ENCODE measurements at regions not wholly inside any gene's neighbourhood (a gene's known extent, or its start where the extent isn't known, plus 50 kb on each side); places are given as distances from the start of the nearest gene placed in this dataset.

DNA sequence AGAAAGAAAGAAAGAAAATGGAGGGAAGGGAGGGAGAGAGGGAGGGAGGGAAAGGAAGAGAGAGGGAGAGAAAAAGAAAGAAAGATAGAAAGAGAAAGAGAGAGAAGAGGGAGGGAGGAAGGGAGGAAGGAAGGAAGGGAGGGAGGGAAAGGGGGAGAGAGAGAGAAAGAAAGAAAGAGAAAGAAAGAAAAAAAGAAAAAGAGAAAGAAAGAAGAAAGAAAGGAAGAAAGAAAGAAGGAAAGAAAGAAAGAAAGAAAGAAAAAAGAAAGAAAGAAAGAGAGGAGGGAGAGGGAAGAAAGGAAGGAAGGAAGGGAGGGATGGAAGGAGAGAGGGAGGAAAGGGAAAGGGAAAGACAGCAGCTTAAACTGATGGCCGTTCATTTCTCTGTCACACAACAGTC is 457.5 kb downstream of the PDZRN4 start:
- TF ChIP-seq ZNF207 (IDR thresholded peaks at IDR 0.05; ENCODE audit: borderline replicate concordance) (no peak), ZNF217 (IDR thresholded peaks at IDR 0.05) (no peak), JUND (IDR thresholded peaks at IDR 0.05; ENCODE audit: low read depth, low read length) (no peak), ASH2L (IDR thresholded peaks at IDR 0.05; ENCODE audit: borderline replicate concordance, low read depth) (no peak), EZH2 (IDR thresholded peaks at IDR 0.05; ENCODE audit: borderline replicate concordance, control insufficient read depth, low read depth, low read length) (no peak), BCL11A (IDR thresholded peaks at IDR 0.05; ENCODE audit: low read depth, low read length) (no peak), HCFC1 (IDR thresholded peaks at IDR 0.05; ENCODE audit: low read length) (no peak), POLR2A (IDR thresholded peaks at IDR 0.05; ENCODE audit: low read depth, low read length) (no peak), MYC (IDR thresholded peaks at IDR 0.05; ENCODE audit: insufficient read depth, insufficient read length, insufficient replicate concordance, low read length, severe bottlenecking) (no peak)
- TF ChIP-seq, protein P1, sequence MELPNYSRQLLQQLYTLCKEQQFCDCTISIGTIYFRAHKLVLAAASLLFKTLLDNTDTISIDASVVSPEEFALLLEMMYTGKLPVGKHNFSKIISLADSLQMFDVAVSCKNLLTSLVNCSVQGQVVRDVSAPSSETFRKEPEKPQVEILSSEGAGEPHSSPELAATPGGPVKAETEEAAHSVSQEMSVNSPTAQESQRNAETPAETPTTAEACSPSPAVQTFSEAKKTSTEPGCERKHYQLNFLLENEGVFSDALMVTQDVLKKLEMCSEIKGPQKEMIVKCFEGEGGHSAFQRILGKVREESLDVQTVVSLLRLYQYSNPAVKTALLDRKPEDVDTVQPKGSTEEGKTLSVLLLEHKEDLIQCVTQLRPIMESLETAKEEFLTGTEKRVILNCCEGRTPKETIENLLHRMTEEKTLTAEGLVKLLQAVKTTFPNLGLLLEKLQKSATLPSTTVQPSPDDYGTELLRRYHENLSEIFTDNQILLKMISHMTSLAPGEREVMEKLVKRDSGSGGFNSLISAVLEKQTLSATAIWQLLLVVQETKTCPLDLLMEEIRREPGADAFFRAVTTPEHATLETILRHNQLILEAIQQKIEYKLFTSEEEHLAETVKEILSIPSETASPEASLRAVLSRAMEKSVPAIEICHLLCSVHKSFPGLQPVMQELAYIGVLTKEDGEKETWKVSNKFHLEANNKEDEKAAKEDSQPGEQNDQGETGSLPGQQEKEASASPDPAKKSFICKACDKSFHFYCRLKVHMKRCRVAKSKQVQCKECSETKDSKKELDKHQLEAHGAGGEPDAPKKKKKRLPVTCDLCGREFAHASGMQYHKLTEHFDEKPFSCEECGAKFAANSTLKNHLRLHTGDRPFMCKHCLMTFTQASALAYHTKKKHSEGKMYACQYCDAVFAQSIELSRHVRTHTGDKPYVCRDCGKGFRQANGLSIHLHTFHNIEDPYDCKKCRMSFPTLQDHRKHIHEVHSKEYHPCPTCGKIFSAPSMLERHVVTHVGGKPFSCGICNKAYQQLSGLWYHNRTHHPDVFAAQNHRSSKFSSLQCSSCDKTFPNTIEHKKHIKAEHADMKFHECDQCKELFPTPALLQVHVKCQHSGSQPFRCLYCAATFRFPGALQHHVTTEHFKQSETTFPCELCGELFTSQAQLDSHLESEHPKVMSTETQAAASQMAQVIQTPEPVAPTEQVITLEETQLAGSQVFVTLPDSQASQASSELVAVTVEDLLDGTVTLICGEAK (IDR thresholded peaks at IDR 0.05; ENCODE audit: borderline replicate concordance) = no peak
- TF ChIP-seq, protein P2, sequence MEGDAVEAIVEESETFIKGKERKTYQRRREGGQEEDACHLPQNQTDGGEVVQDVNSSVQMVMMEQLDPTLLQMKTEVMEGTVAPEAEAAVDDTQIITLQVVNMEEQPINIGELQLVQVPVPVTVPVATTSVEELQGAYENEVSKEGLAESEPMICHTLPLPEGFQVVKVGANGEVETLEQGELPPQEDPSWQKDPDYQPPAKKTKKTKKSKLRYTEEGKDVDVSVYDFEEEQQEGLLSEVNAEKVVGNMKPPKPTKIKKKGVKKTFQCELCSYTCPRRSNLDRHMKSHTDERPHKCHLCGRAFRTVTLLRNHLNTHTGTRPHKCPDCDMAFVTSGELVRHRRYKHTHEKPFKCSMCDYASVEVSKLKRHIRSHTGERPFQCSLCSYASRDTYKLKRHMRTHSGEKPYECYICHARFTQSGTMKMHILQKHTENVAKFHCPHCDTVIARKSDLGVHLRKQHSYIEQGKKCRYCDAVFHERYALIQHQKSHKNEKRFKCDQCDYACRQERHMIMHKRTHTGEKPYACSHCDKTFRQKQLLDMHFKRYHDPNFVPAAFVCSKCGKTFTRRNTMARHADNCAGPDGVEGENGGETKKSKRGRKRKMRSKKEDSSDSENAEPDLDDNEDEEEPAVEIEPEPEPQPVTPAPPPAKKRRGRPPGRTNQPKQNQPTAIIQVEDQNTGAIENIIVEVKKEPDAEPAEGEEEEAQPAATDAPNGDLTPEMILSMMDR (IDR thresholded peaks at IDR 0.05 in 2 of 3, conservative IDR thresholded peaks at IDR 0.05 in 1 of 3; ENCODE audit: control insufficient read depth in 2 of 3, extremely low read depth in 1 of 3, insufficient read depth in 1 of 3, low read depth in 3 of 3, low read length in 3 of 3) = no peak

Measured in GM12878 (cell line).